ENCODE measurements at regions not wholly inside any gene's neighbourhood (a gene's known extent, or its start where the extent isn't known, plus 50 kb on each side); places are given as distances from the start of the nearest gene placed in this dataset.

- DNase-seq (ENCODE audit: low spot score), result no peak
Observed at GRCh38 chr22:27541836-27542235, 259.7 kb downstream of the MN1 start.

- DNase-seq (ENCODE audit: low spot score), result no peak
Observed at GRCh38 chr22:27542602-27543001, 259.0 kb downstream of the MN1 start.

GRCh38 chr22:27543460-27543859 lies 258.1 kb downstream of the MN1 start:
- no peak for DNase-seq (ENCODE audit: low spot score)

GRCh38 chr22:27545085-27545484 lies 256.5 kb downstream of the MN1 start:
- DNase-seq (ENCODE audit: low spot score), result no peak

GRCh38 chr22:27546157-27546935 lies 255.2 kb downstream of the MN1 start:
- no peak for DNase-seq (ENCODE audit: low spot score)

GRCh38 chr22:27551402-27551801 lies 250.2 kb downstream of the MN1 start:
- no peak for DNase-seq (ENCODE audit: low spot score)

GRCh38 chr22:27552176-27552575 lies 249.4 kb downstream of the MN1 start:
- no peak for DNase-seq (ENCODE audit: low spot score)

GRCh38 chr22:27552863-27553262 lies 248.7 kb downstream of the MN1 start:
- no peak for DNase-seq (ENCODE audit: low spot score)

- DNase-seq (ENCODE audit: low spot score), result no peak
Observed at GRCh38 chr22:27554106-27554811, 247.3 kb downstream of the MN1 start.

- no peak for DNase-seq (ENCODE audit: low spot score)
Observed at GRCh38 chr22:27554841-27555456, 246.6 kb downstream of the MN1 start.

GRCh38 chr22:27556371-27556770 lies 245.2 kb downstream of the MN1 start:
- no peak for DNase-seq (ENCODE audit: low spot score)

- DNase-seq (ENCODE audit: low spot score), result no peak
Observed at GRCh38 chr22:27557286-27558008, 244.1 kb downstream of the MN1 start.

- DNase-seq (ENCODE audit: low spot score), result no peak
Observed at GRCh38 chr22:27558658-27559371, 242.7 kb downstream of the MN1 start.

GRCh38 chr22:27560781-27561180 lies 240.8 kb downstream of the MN1 start:
- DNase-seq (ENCODE audit: low spot score), result no peak

GRCh38 chr22:27561286-27561904 lies 240.2 kb downstream of the MN1 start:
- no peak for DNase-seq (ENCODE audit: low spot score)

- no peak for DNase-seq (ENCODE audit: low spot score)
Observed at GRCh38 chr22:27564806-27565205, 236.8 kb downstream of the MN1 start.

- no peak for DNase-seq (ENCODE audit: low spot score)
Observed at GRCh38 chr22:27566602-27567001, 235.0 kb downstream of the MN1 start.

GRCh38 chr22:27568265-27568664 lies 233.3 kb downstream of the MN1 start:
- no peak for DNase-seq (ENCODE audit: low spot score)

GRCh38 chr22:27571463-27572277 lies 229.9 kb downstream of the MN1 start:
- no peak for DNase-seq (ENCODE audit: low spot score)

GRCh38 chr22:27572278-27572666 lies 229.3 kb downstream of the MN1 start:
- no peak for DNase-seq (ENCODE audit: low spot score)
